PFSK-1 (cell line): ENCODE measurements at regions not wholly inside any gene's neighbourhood (a gene's known extent, or its start where the extent isn't known, plus 50 kb on each side); places are given as distances from the start of the nearest gene placed in this dataset.

Experiments used
- FOXP2 ChIP-seq: optimal IDR thresholded peaks from 2 replicates; pipeline ENCODE3; 2011; ENCODE audit warnings: borderline replicate concordance, control low read depth, inconsistent platforms; ENCODE audit not compliant: insufficient read depth; ENCODE audit errors: extremely low read length, extremely low read depth
- POLR2AphosphoS5 ChIP-seq: IDR thresholded peaks from 2 replicates; pipeline ENCODE4 v1.6.1; 2012; ENCODE audit warnings: low read depth, mild to moderate bottlenecking, control low read depth, low read length, moderate library complexity
- REST ChIP-seq, 2 experiments: IDR thresholded peaks; 2 replicates each; pipeline versions ENCODE4 v1.6.1 to v1.8.0; 2011 to 2012; ENCODE audit warnings: low read depth in 2 of 2, low read length in 2 of 2, control low read depth in 1 of 2, inconsistent platforms in 1 of 2, mild to moderate bottlenecking in 1 of 2, moderate library complexity in 1 of 2; ENCODE audit not compliant: insufficient read depth in 1 of 2
- SIN3A ChIP-seq: IDR thresholded peaks from 2 replicates; pipeline ENCODE4 v1.6.1; 2012; ENCODE audit warnings: mild to moderate bottlenecking, low read length, moderate library complexity, borderline replicate concordance; ENCODE audit not compliant: insufficient read depth
- TAF1 ChIP-seq: IDR thresholded peaks from 2 replicates; pipeline ENCODE4 v1.6.1; 2012; ENCODE audit warnings: low read length, control low read depth, borderline replicate concordance; ENCODE audit not compliant: insufficient read depth

DNA sequence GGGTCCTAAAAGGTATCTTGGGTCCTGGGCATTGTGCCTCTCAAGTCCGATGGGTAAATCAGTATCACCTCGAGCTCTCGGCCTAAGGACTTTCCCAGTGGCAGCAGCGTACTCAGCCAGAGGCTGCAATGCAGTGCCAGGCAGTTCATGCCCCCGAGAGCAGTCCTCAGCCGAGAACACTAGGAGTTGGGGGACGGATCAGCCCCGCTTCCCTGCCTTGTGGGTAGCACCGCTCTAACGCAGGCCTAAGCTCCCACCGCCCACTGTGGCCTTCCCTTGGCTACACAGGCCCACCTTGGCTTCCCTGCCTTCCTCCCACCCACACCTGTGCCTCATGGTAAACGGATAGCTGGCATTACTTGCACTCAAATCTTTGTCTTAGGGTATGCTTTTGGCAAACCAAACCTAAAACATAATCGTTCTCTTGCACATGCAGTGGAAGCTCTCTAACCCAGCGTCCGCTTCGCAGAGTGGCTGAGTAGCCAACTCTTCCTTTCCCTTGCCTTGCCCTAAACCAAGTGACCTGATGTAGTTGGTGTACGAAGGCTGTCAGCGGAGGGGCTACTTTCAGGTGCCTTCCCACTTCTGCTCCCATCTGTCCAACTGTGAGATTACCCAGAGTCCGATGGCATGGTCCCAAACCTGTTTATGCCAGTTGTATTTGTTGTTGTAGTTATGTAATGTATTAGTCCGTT lies 73.2 kb upstream of the CHST15 start:
- TF ChIP-seq TAF1: no peak

DNA sequence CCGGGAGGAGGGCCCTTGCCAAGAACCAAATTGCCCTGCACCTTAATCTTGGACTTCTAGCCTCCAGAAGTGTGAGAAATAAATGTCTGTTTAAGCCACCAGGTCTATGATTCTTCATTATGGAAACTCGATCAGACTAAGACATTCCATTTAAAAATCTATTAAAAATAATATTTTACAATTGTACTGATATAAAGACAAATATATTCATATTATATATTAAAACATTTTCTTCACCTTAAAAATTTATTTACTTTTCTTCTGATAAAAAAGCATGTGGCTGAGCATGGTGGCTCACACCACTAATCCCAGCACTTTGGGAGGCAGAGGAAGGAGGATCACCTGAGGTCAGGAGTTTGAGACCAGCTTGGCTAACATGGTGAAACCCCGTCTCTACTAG lies 72.4 kb upstream of the CHST15 start:
- TF ChIP-seq TAF1 (no peak), FOXP2 (no peak), REST (IDR thresholded peaks at IDR 0.05; ENCODE audit: insufficient read depth in 1 of 2, low read depth in 2 of 2, low read length in 2 of 2) (no peak)

- no peak for TF ChIP-seq REST (IDR thresholded peaks at IDR 0.05; ENCODE audit: insufficient read depth in 1 of 2, low read depth in 2 of 2, low read length in 2 of 2)
- no peak for TF ChIP-seq FOXP2
- TF ChIP-seq TAF1: no peak
- no peak for TF ChIP-seq POLR2AphosphoS5
- no peak for TF ChIP-seq SIN3A
Measured at GRCh38 chr10:124165311-124165710, 71.9 kb upstream of the CHST15 start.

DNA sequence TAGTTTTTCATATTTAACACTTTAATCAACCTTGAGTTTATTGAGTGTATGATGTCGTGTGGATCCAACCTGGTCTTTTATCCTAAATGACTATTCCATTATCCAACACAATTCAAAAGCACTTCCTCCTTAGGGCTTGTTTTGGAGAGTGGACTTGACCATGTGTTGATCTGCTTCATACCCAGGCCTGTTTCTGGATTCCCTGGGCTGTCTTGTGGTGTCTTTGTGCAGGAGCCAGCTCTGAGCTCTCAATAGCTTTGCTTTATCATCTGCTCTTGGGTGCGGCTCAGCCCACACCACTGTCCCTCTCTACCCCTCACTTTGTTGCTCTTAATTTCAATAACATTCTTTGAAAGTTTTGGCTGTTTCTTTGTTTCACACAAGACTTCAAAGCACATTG lies 70.9 kb upstream of the CHST15 start:
- TF ChIP-seq REST (IDR thresholded peaks at IDR 0.05; ENCODE audit: insufficient read depth in 1 of 2, low read depth in 2 of 2, low read length in 2 of 2): no peak
- TF ChIP-seq TAF1: no peak
- no peak for TF ChIP-seq SIN3A
- TF ChIP-seq POLR2AphosphoS5: no peak
- no peak for TF ChIP-seq FOXP2

GRCh38 chr10:124162774-124163354 lies 69.5 kb upstream of the CHST15 start:
- TF ChIP-seq SIN3A (no peak), TAF1 (no peak), REST (IDR thresholded peaks at IDR 0.05; ENCODE audit: insufficient read depth in 1 of 2, low read depth in 2 of 2, low read length in 2 of 2) (no peak), FOXP2 (no peak), POLR2AphosphoS5 (no peak)
